Smooth muscle cell (in vitro differentiated cells): ENCODE measurements at regions not wholly inside any gene's neighbourhood (a gene's known extent, or its start where the extent isn't known, plus 50 kb on each side); places are given as distances from the start of the nearest gene placed in this dataset.

ENCODE experiments used
- DNase-seq: peaks from one replicate; lab custom pipeline; 2025; ENCODE audit not compliant: unreplicated experiment; lab: John Stamatoyannopoulos, UW
- H2AFZ ChIP-seq: fragments of 200-600 bp; sonication (generic); 2 replicates; pipeline ENCODE4 v1.6.0; 2016; ENCODE audit warnings: antibody characterized with exemption, low read depth, mild to moderate bottlenecking
- H3F3A ChIP-seq: fragments of 200-600 bp; sonication (generic); 2 replicates; pipeline ENCODE4 v1.6.0; 2017; ENCODE audit warnings: antibody characterized with exemption, low read depth
- H3K27ac ChIP-seq: fragments of 200-600 bp; sonication (generic); 2 replicates; pipeline ENCODE4 v1.5.1; 2016; ENCODE audit warnings: low read depth, mild to moderate bottlenecking
- H3K27me3 ChIP-seq: fragments of 200-600 bp; sonication (generic); 2 replicates; pipeline ENCODE4 v1.6.1; 2016; ENCODE audit warnings: low read depth, mild to moderate bottlenecking
- H3K36me3 ChIP-seq: fragments of 200-600 bp; sonication (generic); 2 replicates; pipeline ENCODE4 v1.5.1; 2016; ENCODE audit warnings: low read depth
- H3K4me1 ChIP-seq: fragments of 200-600 bp; sonication (generic); 2 replicates; pipeline ENCODE4 v1.5.1; 2016; ENCODE audit warnings: low read depth
- H3K4me2 ChIP-seq: fragments of 200-600 bp; sonication (generic); 2 replicates; pipeline ENCODE4 v1.6.0; 2016; ENCODE audit warnings: mild to moderate bottlenecking
- H3K4me3 ChIP-seq: fragments of 200-600 bp; sonication (generic); 2 replicates; pipeline ENCODE4 v1.5.1; 2016; ENCODE audit warnings: mild to moderate bottlenecking
- H3K79me2 ChIP-seq: fragments of 200-600 bp; sonication (generic); 2 replicates; pipeline ENCODE4 v1.6.0; 2016; ENCODE audit warnings: low read depth, mild to moderate bottlenecking
- H3K9ac ChIP-seq: fragments of 200-600 bp; sonication (generic); 2 replicates; pipeline ENCODE4 v1.6.0; 2016; ENCODE audit warnings: low read depth
- H3K9me3 ChIP-seq: fragments of 200-600 bp; sonication (generic); replicated peaks from 2 replicates; pipeline ENCODE4 v1.5.1; 2016; ENCODE audit warnings: low read depth
- H4K20me1 ChIP-seq: fragments of 200-600 bp; sonication (generic); 2 replicates; pipeline ENCODE4 v1.6.0; 2016; ENCODE audit warnings: low read depth
- CTCF ChIP-seq: fragments of 200-600 bp; sonication (generic); IDR thresholded peaks from 2 replicates; pipeline ENCODE4 v1.5.1; 2017; ENCODE audit warnings: borderline replicate concordance, mild to moderate bottlenecking, antibody characterized with exemption; ENCODE audit not compliant: insufficient read depth, poor library complexity, severe bottlenecking
- WGBS: methylation state at CpG from one replicate; pipeline ENCODE4 v1.1.7; 2016; ENCODE audit warnings: low lambda C conversion rate; 5-methylcytosine and 5-hydroxymethylcytosine counted together

DNA sequence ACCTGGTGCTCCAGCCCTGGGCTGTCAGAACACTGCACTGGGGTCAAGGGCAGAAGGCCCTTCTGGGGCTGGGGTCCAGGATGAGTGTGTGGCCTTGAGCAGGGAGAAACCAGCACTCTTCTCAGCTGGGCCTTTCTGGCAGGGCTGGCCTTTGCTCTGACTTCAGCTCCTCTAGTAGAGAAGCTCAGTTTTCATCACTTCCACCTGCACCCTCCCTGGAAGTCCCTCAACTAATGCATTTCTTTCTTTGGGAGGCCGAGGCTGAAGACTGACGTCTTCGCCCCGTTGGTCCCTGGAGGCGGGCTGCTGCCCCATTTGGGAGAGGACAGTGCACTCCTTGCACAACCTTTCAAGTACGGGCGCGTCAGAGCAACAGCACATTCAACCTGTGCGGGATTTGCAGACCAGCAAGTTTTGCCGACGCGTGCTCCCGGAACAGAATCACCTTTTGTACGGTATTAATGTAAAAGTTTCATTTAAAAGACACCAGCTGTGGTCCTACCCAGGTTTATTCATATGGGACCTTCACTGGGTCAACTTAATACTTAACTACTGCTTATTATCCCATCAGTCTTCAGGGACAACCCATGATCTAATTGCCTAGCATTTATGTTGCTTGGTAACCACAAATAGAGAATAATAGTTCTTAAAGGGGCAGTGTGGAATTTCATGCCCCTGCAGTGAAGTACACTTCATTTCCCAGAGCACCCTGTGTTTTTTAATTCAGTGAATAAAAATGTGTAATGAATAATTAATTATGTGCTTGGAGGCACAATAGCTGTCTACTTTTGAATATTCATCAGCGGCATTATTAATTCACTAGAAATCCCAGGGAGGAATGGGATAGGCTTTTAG is 134.8 kb upstream of the VRK1 start:
- TF ChIP-seq CTCF, result no peak
- H3K9ac ChIP-seq, result no peak overlapping the region
- no peaks in the 10 kb centered on the region for H3K36me3 ChIP-seq
- H3K27me3 ChIP-seq, result peaks cover 24% of the 10 kb centered on the region
- no peaks in the 10 kb centered on the region for H3K9me3 ChIP-seq
- DNase-seq, result no peak
- no peak overlapping the region for H3K4me3 ChIP-seq
- no peaks in the 10 kb centered on the region for H4K20me1 ChIP-seq
- no peak overlapping the region for H2AFZ ChIP-seq
- H3F3A ChIP-seq, result no peaks in the 10 kb centered on the region
- H3K27ac ChIP-seq, result no peak overlapping the region
- H3K4me2 ChIP-seq, result no peak overlapping the region
- 91% methylated on average over 15 of the region's 15 CpGs for WGBS
- H3K79me2 ChIP-seq, result no peaks in the 10 kb centered on the region
- no peaks in the 10 kb centered on the region for H3K4me1 ChIP-seq

DNA sequence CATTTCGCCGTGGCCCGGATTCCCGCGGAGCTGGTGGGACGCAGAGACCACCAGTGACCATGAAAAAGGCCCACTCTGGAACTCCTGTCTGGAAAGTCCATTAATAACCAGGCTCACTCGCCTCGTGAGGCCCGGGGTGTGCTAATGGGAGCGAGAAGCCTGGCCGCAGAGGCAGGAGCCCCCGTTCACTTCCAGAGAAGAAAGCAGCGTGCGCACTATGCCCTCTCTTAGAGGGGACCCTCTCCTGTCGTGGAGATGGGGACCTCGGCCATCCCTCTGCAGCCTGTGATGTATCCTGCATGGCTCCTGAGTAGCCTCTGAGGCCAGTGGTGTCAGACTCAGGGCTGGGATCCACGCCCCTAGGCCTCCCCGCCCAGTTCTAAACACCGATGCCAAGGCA is 134.1 kb upstream of the VRK1 start:
- no peaks in the 10 kb centered on the region for H3K9me3 ChIP-seq
- H3K27ac ChIP-seq, result no peak overlapping the region
- 90% methylated on average over 19 of the region's 19 CpGs for WGBS
- no peak overlapping the region for H3K4me3 ChIP-seq
- no peaks in the 10 kb centered on the region for H3K4me1 ChIP-seq
- H3K4me2 ChIP-seq, result no peak overlapping the region
- H3F3A ChIP-seq, result no peaks in the 10 kb centered on the region
- DNase-seq, result no peak
- H3K9ac ChIP-seq, result no peak overlapping the region
- no peak for TF ChIP-seq CTCF
- no peaks in the 10 kb centered on the region for H3K79me2 ChIP-seq
- H3K36me3 ChIP-seq, result no peaks in the 10 kb centered on the region
- no peak overlapping the region for H2AFZ ChIP-seq
- no peaks in the 10 kb centered on the region for H4K20me1 ChIP-seq
- H3K27me3 ChIP-seq, result peaks cover 24% of the 10 kb centered on the region

DNA sequence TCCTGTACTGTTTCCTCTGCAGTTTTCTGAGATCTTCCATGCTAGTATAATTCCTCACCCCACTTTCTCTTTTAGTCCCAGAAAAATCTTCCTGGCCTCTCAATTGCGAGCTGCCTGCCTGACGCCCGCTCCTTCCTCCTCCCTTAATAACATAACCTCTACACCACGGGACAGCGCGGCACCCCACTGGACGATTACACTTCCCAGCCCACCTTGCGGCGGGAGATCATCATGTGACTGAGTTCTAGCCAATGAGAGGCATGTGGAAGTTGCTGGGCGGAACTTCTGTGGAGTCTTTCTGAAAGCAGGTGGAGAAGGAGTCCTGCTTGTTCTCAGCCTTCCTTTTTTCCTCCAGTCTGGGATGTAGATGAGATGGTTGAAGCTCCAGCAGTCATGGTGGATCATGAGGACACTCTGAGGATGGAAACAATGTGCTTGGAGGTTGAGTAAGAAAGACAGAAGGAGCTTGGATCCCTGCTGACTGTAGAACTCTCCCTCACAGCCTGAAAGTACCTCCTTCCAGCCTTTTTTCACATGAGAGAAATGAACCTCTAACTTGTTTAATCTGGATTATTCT is 133.6 kb upstream of the VRK1 start:
- no peaks in the 10 kb centered on the region for H3K36me3 ChIP-seq
- H3K27ac ChIP-seq, result no peak overlapping the region
- WGBS, result 86% methylated on average over 10 of the region's 10 CpGs
- H3F3A ChIP-seq, result no peaks in the 10 kb centered on the region
- H3K9me3 ChIP-seq, result no peaks in the 10 kb centered on the region
- no peak overlapping the region for H3K9ac ChIP-seq
- no peak for DNase-seq
- H3K4me3 ChIP-seq, result no peak overlapping the region
- TF ChIP-seq CTCF, result no peak
- no peaks in the 10 kb centered on the region for H4K20me1 ChIP-seq
- no peaks in the 10 kb centered on the region for H3K79me2 ChIP-seq
- H2AFZ ChIP-seq, result no peak overlapping the region
- H3K4me2 ChIP-seq, result no peak overlapping the region
- H3K4me1 ChIP-seq, result no peaks in the 10 kb centered on the region
- H3K27me3 ChIP-seq, result peaks cover 24% of the 10 kb centered on the region
